ENCODE measurements at regions not wholly inside any gene's neighbourhood (a gene's known extent, or its start where the extent isn't known, plus 50 kb on each side); places are given as distances from the start of the nearest gene placed in this dataset.
"Not testable (repeated sequence)": the region's sequence is repeated elsewhere in the genome, so short reads cannot be mapped to it uniquely, and the experiment has no call there.

DNA sequence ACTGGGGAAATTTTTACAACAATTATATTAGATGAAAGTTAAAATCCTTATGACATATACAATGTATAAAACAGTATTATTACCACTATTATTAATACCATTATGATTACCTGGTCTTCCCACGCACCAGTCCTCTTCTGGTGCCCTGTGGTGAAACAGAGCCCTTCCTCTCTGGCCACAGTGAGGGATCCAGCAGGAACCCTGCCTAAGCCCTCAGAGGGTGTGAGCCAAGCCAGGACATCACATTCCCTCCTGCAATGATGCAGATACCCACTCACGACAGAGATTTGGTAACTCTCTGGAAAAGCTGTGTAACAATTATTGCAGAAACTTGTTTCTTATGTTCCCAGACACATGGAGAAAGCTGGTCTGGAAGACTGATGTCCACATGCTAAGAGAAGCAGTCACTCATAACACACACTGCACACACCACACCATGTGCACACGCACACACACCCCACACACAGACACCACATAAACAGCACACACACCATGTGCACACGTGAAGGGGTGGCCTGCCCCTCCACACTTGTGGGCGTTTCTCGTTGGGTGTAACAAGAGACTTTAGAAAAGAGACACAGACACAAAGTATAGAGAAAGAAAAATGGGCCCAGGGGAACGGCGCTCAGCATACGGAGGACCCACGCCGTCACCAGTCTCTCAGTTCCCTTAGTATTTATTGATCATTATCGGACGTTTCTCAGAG is 1373.8 kb upstream of the DEFB115 start:
- DNase-seq = not testable (repeated sequence)

- not testable (repeated sequence) for DNase-seq
Observed at GRCh38 chr20:29884322-29884721, 1373.1 kb upstream of the DEFB115 start.

- not testable (repeated sequence) for DNase-seq
Observed at GRCh38 chr20:29885282-29886185, 1371.9 kb upstream of the DEFB115 start.

DNA sequence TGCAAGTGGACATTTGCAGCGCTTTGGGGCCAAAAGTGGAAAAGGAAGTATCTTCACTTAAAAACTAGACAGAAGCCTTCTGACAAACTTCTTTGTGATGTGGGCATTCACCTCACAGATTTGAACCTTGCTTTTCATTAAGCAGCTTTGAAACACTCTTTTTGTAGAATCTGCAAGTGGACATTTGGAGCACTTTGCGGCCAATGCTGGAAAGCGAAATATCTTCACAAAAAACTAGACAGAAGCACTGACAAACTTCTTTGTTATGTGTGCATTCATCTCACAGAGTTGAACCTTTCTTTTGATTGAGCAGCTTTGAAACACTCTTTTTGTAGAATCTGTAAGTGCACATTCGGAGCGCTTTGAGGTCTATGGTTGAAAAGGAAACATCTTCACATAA is 1365.9 kb upstream of the DEFB115 start:
- not testable (repeated sequence) for DNase-seq

Measured in inflammatory macrophage treated with lipopolysaccharide for 1 hour (primary cell).